Activated T-helper 17 cell treated with anti-CD3 and anti-CD28 coated beads, Interleukin-2, amount 50 U/mL, for 72 hours (primary cell): ENCODE measurements at regions not wholly inside any gene's neighbourhood (a gene's known extent, or its start where the extent isn't known, plus 50 kb on each side); places are given as distances from the start of the nearest gene placed in this dataset.
"Not testable (repeated sequence)": the region's sequence is repeated elsewhere in the genome, so short reads cannot be mapped to it uniquely, and the experiment has no call there.

Experiments used
- ATAC-seq: fragments of 150-1000 bp; cut with Tn5 transposase; replicated peaks from 2 replicates; pipeline ENCODE4 v1.10.0; 2021; ENCODE audit warnings: mild to moderate bottlenecking, moderate library complexity
- H3K27ac Mint-ChIP-seq: one replicate; pipeline ENCODE4 v1.8.0; 2022; ENCODE audit warnings: mixed read lengths
- H3K27me3 Mint-ChIP-seq: one replicate; pipeline ENCODE4 v1.8.0; 2022; ENCODE audit warnings: mixed read lengths
- H3K36me3 Mint-ChIP-seq: one replicate; pipeline ENCODE4 v1.8.0; 2022; ENCODE audit warnings: low read depth, mild to moderate bottlenecking, mixed read lengths
- H3K4me1 Mint-ChIP-seq: one replicate; pipeline ENCODE4 v1.8.0; 2022; ENCODE audit warnings: mixed read lengths
- H3K4me3 Mint-ChIP-seq: one replicate; pipeline ENCODE4 v1.8.0; 2022; ENCODE audit warnings: mild to moderate bottlenecking, mixed read lengths
- H3K9me3 Mint-ChIP-seq: one replicate; pipeline ENCODE4 v1.8.0; 2022; ENCODE audit warnings: mixed read lengths

GRCh38 chr2:114293355-114293754 is 149.1 kb upstream of the DPP10 start:
- Mint-ChIP-seq H3K9me3 (no peaks in the 10 kb centered on the region), H3K4me3 (no peak overlapping the region), H3K36me3 (no peaks in the 10 kb centered on the region), H3K4me1 (no peaks in the 10 kb centered on the region), H3K27ac (no peak overlapping the region), H3K27me3 (peaks cover 19% of the 10 kb centered on the region)
- no peak for ATAC-seq

DNA sequence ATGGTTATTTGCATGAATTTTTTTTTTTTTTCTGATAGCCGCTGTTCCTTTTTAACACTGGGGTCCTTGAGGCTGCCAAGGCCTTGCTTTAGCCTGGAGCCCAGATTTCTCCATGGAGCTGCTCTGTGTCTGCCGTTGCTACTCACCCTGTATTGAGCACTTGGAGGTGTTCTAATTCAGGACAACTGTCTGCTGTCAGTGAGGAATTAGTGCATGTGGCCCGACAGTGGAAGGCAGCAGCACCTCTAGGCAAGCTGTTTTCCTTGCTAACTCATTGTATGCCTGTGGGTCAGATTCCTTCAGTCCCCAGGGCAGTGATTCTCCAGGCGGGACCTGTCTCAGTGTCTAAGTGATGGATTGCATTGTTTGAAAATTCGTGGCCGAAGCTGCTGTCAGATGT is 147.7 kb upstream of the DPP10 start:
- H3K36me3 Mint-ChIP-seq: no peaks in the 10 kb centered on the region
- no peaks in the 10 kb centered on the region for H3K9me3 Mint-ChIP-seq
- no peak overlapping the region for H3K4me3 Mint-ChIP-seq
- no peak overlapping the region for H3K27ac Mint-ChIP-seq
- peaks cover 19% of the 10 kb centered on the region for H3K27me3 Mint-ChIP-seq
- ATAC-seq: no peak
- no peaks in the 10 kb centered on the region for H3K4me1 Mint-ChIP-seq

DNA sequence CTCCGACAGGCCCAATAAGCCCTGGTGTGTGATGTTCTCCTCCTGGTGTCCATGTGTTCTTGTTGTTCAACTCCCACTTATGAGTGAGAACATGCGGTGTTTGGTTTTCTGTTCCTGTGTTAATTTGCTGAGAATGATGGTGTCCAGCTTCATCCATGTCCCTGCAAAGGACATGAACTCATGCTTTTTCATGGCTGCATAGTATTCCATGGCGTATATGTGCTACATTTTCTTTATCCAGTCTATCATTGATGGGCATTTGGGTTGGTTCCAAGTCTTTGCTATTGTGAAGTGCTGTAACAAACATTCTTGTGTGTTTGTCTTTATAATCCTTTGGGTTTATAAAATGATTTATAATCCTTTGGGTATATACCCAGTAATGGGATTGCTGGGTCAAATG is 142.1 kb upstream of the DPP10 start:
- not testable (repeated sequence) for H3K4me3 Mint-ChIP-seq, H3K36me3 Mint-ChIP-seq, H3K9me3 Mint-ChIP-seq, ATAC-seq, H3K4me1 Mint-ChIP-seq, H3K27ac Mint-ChIP-seq
- peaks cover 20% of the 10 kb centered on the region for H3K27me3 Mint-ChIP-seq

- H3K9me3 Mint-ChIP-seq: no peaks in the 10 kb centered on the region
- no peak overlapping the region for H3K4me3 Mint-ChIP-seq
- H3K27ac Mint-ChIP-seq: no peak overlapping the region
- H3K4me1 Mint-ChIP-seq: no peaks in the 10 kb centered on the region
- H3K27me3 Mint-ChIP-seq: peaks cover 5% of the 10 kb centered on the region
- no peaks in the 10 kb centered on the region for H3K36me3 Mint-ChIP-seq
- ATAC-seq: no peak
Observed at GRCh38 chr2:114316532-114317300, 125.7 kb upstream of the DPP10 start.

DNA sequence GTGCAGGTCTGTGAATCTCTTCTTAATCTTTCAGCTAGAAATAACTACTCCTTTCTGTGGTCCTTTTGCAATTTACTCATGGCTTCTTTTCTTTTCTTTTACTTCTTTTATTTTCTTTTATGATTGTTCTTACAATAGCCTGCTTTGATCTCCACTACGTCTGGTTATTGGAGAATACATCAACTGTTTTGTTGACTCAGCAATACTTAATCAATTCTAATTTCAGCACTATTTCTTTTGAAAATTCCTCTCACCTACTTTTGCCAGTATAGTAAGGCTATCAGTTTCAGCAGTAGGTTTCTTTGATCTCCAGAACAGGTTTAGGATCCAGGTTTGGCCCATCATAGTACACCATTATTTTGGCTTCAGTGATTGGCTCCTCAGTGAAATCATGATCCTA is 111.8 kb upstream of the DPP10 start:
- ATAC-seq: no peak
- peaks cover 22% of the 10 kb centered on the region for H3K27me3 Mint-ChIP-seq

GRCh38 chr2:114331934-114332333 is 110.5 kb upstream of the DPP10 start:
- Mint-ChIP-seq H3K27me3 (peaks cover 28% of the 10 kb centered on the region), H3K9me3 (peaks cover 3% of the 10 kb centered on the region), H3K4me3 (no peak overlapping the region), H3K4me1 (no peaks in the 10 kb centered on the region), H3K27ac (no peak overlapping the region), H3K36me3 (no peaks in the 10 kb centered on the region)
- no peak for ATAC-seq

More for the DNA sequence above, 111.8 kb upstream of the DPP10 start:
- Mint-ChIP-seq H3K36me3 (no peaks in the 10 kb centered on the region), H3K4me1 (no peaks in the 10 kb centered on the region), H3K4me3 (no peak overlapping the region), H3K27ac (no peak overlapping the region), H3K9me3 (no peaks in the 10 kb centered on the region)

GRCh38 chr2:114345246-114345645 is 97.2 kb upstream of the DPP10 start:
- no peaks in the 10 kb centered on the region for H3K9me3 Mint-ChIP-seq
- no peak overlapping the region for H3K4me3 Mint-ChIP-seq
- H3K27me3 Mint-ChIP-seq: peaks cover 10% of the 10 kb centered on the region
- no peaks in the 10 kb centered on the region for H3K36me3 Mint-ChIP-seq
- no peaks in the 10 kb centered on the region for H3K4me1 Mint-ChIP-seq
- H3K27ac Mint-ChIP-seq: no peak overlapping the region
- no peak for ATAC-seq

DNA sequence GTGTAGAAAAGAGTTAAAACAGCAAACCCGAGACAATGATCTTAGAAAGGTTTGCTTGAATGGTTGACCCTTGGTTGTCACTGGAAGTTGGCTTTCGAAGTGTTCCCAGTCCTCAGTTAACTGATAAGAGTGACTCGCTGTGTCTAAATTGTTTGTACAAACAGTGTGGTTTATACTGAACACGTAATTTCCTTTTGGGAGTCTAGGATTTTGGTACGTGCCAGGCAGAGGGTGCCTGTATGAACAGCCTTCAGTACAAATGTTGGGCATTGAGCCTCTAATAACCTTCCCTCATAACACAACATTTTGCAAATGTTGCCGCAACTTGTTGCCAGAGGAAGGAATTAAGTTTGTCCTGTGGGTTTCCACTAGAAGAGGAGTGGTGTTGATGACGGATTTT is 95.8 kb upstream of the DPP10 start:
- H3K27me3 Mint-ChIP-seq: peaks cover 10% of the 10 kb centered on the region
- no peaks in the 10 kb centered on the region for H3K9me3 Mint-ChIP-seq
- no peak overlapping the region for H3K4me3 Mint-ChIP-seq
- no peaks in the 10 kb centered on the region for H3K36me3 Mint-ChIP-seq
- H3K4me1 Mint-ChIP-seq: no peaks in the 10 kb centered on the region
- no peak for ATAC-seq
- H3K27ac Mint-ChIP-seq: no peak overlapping the region

DNA sequence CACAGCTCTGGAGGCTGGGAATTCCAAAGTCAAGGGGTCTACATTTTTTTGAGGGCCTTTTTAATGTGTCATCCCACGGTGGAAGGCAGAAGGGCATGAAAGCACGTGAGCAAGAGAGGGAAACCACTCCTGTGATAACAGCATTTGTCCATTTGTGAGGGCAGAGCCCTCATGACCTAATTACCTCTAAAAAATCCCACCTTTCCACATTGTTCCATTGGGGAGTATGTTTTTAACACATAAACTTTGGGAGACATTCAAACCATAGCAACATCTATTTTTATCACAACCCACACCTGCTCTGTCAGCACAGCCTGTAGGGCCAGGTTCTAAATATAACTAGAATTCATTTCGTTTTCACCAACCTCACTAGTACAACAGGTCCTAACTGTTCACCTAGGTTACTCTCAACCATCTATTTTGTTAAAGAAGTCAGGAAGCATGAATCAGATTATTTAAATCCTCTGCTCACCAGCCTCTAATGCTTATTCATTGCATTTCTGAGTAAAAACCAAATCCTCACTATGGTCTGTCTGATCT is 92.2 kb upstream of the DPP10 start:
- ATAC-seq: no peak
- no peaks in the 10 kb centered on the region for H3K9me3 Mint-ChIP-seq
- H3K4me3 Mint-ChIP-seq: no peak overlapping the region
- peaks cover 3% of the 10 kb centered on the region for H3K27me3 Mint-ChIP-seq
- no peak overlapping the region for H3K27ac Mint-ChIP-seq
- H3K36me3 Mint-ChIP-seq: no peaks in the 10 kb centered on the region
- H3K4me1 Mint-ChIP-seq: no peaks in the 10 kb centered on the region

GRCh38 chr2:114352988-114353387 is 89.5 kb upstream of the DPP10 start:
- no peaks in the 10 kb centered on the region for H3K36me3 Mint-ChIP-seq
- no peaks in the 10 kb centered on the region for H3K4me1 Mint-ChIP-seq
- H3K4me3 Mint-ChIP-seq: no peak overlapping the region
- no peaks in the 10 kb centered on the region for H3K9me3 Mint-ChIP-seq
- H3K27ac Mint-ChIP-seq: no peak overlapping the region
- ATAC-seq: no peak
- no peaks in the 10 kb centered on the region for H3K27me3 Mint-ChIP-seq

GRCh38 chr2:114354199-114354598 is 88.2 kb upstream of the DPP10 start:
- Mint-ChIP-seq H3K27me3 (no peaks in the 10 kb centered on the region), H3K27ac (no peak overlapping the region), H3K4me3 (no peak overlapping the region), H3K36me3 (no peaks in the 10 kb centered on the region), H3K9me3 (no peaks in the 10 kb centered on the region), H3K4me1 (no peaks in the 10 kb centered on the region)
- ATAC-seq: no peak

DNA sequence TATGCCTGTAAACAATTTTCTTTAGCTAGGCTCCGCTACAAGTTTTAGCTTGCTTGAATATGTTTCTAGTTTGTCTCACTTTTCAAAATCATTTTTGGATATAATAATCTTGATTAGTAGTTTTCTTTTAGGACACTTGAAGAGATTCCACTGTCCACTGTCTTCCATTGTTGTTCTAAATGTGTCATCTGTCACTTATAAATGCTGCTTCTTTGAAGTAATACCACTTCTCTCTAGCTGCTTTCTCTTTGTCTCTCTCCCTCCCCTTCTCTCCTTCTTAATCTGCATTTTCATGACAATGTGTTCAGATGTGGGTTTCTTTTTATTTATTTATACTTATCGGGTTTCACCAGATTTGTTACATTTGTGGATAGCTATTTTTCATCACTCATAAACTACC is 73.7 kb upstream of the DPP10 start:
- Mint-ChIP-seq H3K36me3 (no peaks in the 10 kb centered on the region), H3K27me3 (no peaks in the 10 kb centered on the region), H3K4me1 (no peaks in the 10 kb centered on the region), H3K27ac (no peak overlapping the region), H3K9me3 (peaks cover 9% of the 10 kb centered on the region), H3K4me3 (no peak overlapping the region)
- no peak for ATAC-seq

GRCh38 chr2:114371721-114372120 is 70.7 kb upstream of the DPP10 start:
- not testable (repeated sequence) for H3K36me3 Mint-ChIP-seq, ATAC-seq, H3K9me3 Mint-ChIP-seq, H3K4me1 Mint-ChIP-seq, H3K27ac Mint-ChIP-seq, H3K4me3 Mint-ChIP-seq, H3K27me3 Mint-ChIP-seq

DNA sequence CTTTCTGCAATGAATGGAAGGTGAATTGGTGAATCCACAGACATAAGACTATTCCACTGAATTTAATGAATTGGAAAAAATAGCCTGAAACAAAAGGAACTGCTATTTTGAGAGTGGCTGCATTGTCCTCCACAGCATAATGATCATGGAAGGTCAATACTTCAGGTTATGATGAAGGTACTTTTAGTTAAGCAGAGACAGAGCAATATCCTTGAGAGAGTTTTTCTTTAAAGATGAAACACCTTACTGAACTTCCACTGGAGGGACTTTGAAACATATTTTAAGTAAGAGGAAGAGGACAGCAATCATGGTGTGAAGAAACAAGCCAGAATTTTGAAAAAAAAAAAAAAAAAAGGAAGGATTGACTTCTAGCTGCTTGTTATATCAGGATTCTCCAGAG is 68.8 kb upstream of the DPP10 start:
- no peaks in the 10 kb centered on the region for H3K4me1 Mint-ChIP-seq
- no peaks in the 10 kb centered on the region for H3K27me3 Mint-ChIP-seq
- no peak for ATAC-seq
- H3K27ac Mint-ChIP-seq: no peak overlapping the region
- no peaks in the 10 kb centered on the region for H3K36me3 Mint-ChIP-seq
- peaks cover 7% of the 10 kb centered on the region for H3K9me3 Mint-ChIP-seq
- H3K4me3 Mint-ChIP-seq: no peak overlapping the region

DNA sequence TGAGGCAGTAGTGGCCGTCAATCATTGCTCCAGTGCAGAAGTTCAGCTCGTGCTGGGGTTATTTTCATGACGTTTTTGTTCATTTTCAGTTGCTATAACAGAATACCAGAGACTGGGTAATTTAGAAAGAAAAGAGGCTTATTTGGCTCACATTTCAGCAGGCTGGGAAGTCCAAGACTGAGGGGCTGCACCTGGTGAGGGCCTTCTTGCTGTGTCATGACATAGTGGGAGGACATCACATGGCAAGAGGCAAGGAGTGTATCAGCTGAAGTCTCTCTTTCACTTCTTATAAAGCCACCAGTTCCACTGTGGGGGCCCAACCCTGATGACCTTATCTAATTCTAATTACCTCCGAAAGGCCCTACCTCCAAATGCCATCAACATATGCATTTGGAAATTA is 58.0 kb upstream of the DPP10 start:
- Mint-ChIP-seq H3K27me3 (peaks cover 13% of the 10 kb centered on the region), H3K36me3 (no peaks in the 10 kb centered on the region), H3K4me1 (no peaks in the 10 kb centered on the region), H3K9me3 (peaks cover 3% of the 10 kb centered on the region), H3K27ac (no peak overlapping the region), H3K4me3 (no peak overlapping the region)
- ATAC-seq: no peak

DNA sequence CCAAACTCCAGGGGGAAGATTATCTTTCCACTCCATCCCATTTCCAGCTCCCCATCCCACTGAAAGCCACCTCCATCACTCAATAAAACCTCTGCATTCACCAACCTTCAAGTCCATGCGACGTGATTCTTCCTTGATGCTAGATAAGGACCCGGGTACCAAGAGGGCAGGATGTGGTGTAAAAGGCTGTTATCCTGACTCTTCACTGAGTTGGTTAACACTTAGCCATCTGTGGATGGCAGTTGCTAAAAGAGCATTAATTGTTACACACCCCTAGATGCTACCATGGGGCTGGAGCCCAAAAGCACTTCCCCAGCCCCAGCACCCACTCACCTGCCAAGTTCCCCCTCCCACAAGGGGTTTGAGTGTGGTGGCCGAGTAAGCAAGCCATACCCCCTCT is 53.4 kb upstream of the DPP10 start:
- Mint-ChIP-seq H3K4me3 (no peak overlapping the region), H3K27ac (no peak overlapping the region), H3K27me3 (peaks cover 8% of the 10 kb centered on the region), H3K36me3 (no peaks in the 10 kb centered on the region), H3K4me1 (no peaks in the 10 kb centered on the region), H3K9me3 (no peaks in the 10 kb centered on the region)
- ATAC-seq: no peak
